ENCODE measurements at regions not wholly inside any gene's neighbourhood (a gene's known extent, or its start where the extent isn't known, plus 50 kb on each side); places are given as distances from the start of the nearest gene placed in this dataset.

- H3K4me1 Mint-ChIP-seq (ENCODE audit: low read depth) = no peaks in the 10 kb centered on the region
- POLR2A ChIA-PET = no interaction called here
- H3K27me3 Mint-ChIP-seq = no peaks in the 10 kb centered on the region
- Histone ChIP-seq H3K4me3 (ENCODE audit: low read length) (no peak overlapping the region), H3K27ac (ENCODE audit: low read depth in 1 of 2, low read length in 2 of 2) (no peak overlapping the region), H3K9me3 (ENCODE audit: control insufficient read depth in 1 of 2, insufficient read depth in 1 of 2, low read length in 2 of 2) (no peaks in the 10 kb centered on the region), H3K36me3 (ENCODE audit: insufficient read depth, low read length) (no peaks in the 10 kb centered on the region), H3K27me3 (ENCODE audit: control insufficient read depth in 1 of 2, insufficient read depth in 2 of 2, low read length in 2 of 2) (no peaks in the 10 kb centered on the region), H3K4me1 (ENCODE audit: insufficient read depth, low read length) (no peaks in the 10 kb centered on the region)
- no peak overlapping the region for H3K4me3 Mint-ChIP-seq
- intact Hi-C loops (cut with DNase I, micrococcal nuclease) = no loop called here
- CTCF ChIA-PET = no interaction called here
- ATAC-seq (ENCODE audit: poor library complexity) = no peak
- TF ChIP-seq CTCF (IDR thresholded peaks at IDR 0.05) = no peak
- H3K36me3 Mint-ChIP-seq (ENCODE audit: low read depth) = no peaks in the 10 kb centered on the region
- H3K9me3 Mint-ChIP-seq = no peaks in the 10 kb centered on the region
- H3K27ac Mint-ChIP-seq = no peak overlapping the region
- DNase-seq = no peak
Observed at GRCh38 chr4:12697970-12698369, 786.2 kb downstream of the RAB28 start.

GRCh38 chr4:12692815-12693214, 791.3 kb downstream of the RAB28 start:
- Mint-ChIP-seq H3K9me3 (no peaks in the 10 kb centered on the region), H3K27me3 (no peaks in the 10 kb centered on the region), H3K27ac (no peak overlapping the region), H3K4me3 (no peak overlapping the region), H3K36me3 (ENCODE audit: low read depth) (no peaks in the 10 kb centered on the region), H3K4me1 (ENCODE audit: low read depth) (no peaks in the 10 kb centered on the region)
- Histone ChIP-seq H3K27me3 (ENCODE audit: control insufficient read depth in 1 of 2, insufficient read depth in 2 of 2, low read length in 2 of 2) (no peaks in the 10 kb centered on the region), H3K36me3 (ENCODE audit: insufficient read depth, low read length) (no peaks in the 10 kb centered on the region), H3K4me3 (ENCODE audit: low read length) (no peak overlapping the region), H3K27ac (ENCODE audit: low read depth in 1 of 2, low read length in 2 of 2) (no peak overlapping the region), H3K4me1 (ENCODE audit: insufficient read depth, low read length) (no peaks in the 10 kb centered on the region), H3K9me3 (ENCODE audit: control insufficient read depth in 1 of 2, insufficient read depth in 1 of 2, low read length in 2 of 2) (no peaks in the 10 kb centered on the region)
- ChIA-PET CTCF (no interaction called here), POLR2A (no interaction called here)
- TF ChIP-seq CTCF (IDR thresholded peaks at IDR 0.05) = no peak
- DNase-seq (no peak), ATAC-seq (ENCODE audit: poor library complexity) (no peak)
- intact Hi-C loops (cut with DNase I, micrococcal nuclease) = no loop called here

GRCh38 chr4:12691168-12691567, 793.0 kb downstream of the RAB28 start:
- intact Hi-C loops (cut with DNase I, micrococcal nuclease) = no loop called here
- ATAC-seq (ENCODE audit: poor library complexity) = no peak
- ChIA-PET CTCF (no interaction called here), POLR2A (no interaction called here)
- no peak overlapping the region for H3K4me3 Mint-ChIP-seq
- no peaks in the 10 kb centered on the region for H3K36me3 Mint-ChIP-seq (ENCODE audit: low read depth)
- no peaks in the 10 kb centered on the region for H3K9me3 ChIP-seq (ENCODE audit: control insufficient read depth in 1 of 2, insufficient read depth in 1 of 2, low read length in 2 of 2)
- no peaks in the 10 kb centered on the region for H3K9me3 Mint-ChIP-seq
- H3K36me3 ChIP-seq (ENCODE audit: insufficient read depth, low read length) = no peaks in the 10 kb centered on the region
- no peak for DNase-seq
- no peaks in the 10 kb centered on the region for H3K4me1 Mint-ChIP-seq (ENCODE audit: low read depth)
- TF ChIP-seq CTCF (IDR thresholded peaks at IDR 0.05) = no peak
- no peak overlapping the region for H3K27ac Mint-ChIP-seq
- no peak overlapping the region for H3K27ac ChIP-seq (ENCODE audit: low read depth in 1 of 2, low read length in 2 of 2)
- no peaks in the 10 kb centered on the region for H3K4me1 ChIP-seq (ENCODE audit: insufficient read depth, low read length)
- H3K4me3 ChIP-seq (ENCODE audit: low read length) = no peak overlapping the region
- no peaks in the 10 kb centered on the region for H3K27me3 Mint-ChIP-seq
- H3K27me3 ChIP-seq (ENCODE audit: control insufficient read depth in 1 of 2, insufficient read depth in 2 of 2, low read length in 2 of 2) = no peaks in the 10 kb centered on the region
